H1 (cell line): ENCODE measurements at regions not wholly inside any gene's neighbourhood (a gene's known extent, or its start where the extent isn't known, plus 50 kb on each side); places are given as distances from the start of the nearest gene placed in this dataset.

Experiments used
- ATF3 ChIP-seq: IDR thresholded peaks from 2 replicates; pipeline ENCODE4 v1.6.1; 2011; ENCODE audit warnings: low read depth, mild to moderate bottlenecking, low read length; ENCODE audit not compliant: insufficient read depth
- CBX8 ChIP-seq: fragments of 300-800, 300-1000 bp; sonication (generic); IDR thresholded peaks from 2 replicates; pipeline ENCODE4 v1.7.1; 2016; ENCODE audit warnings: low read depth, low read length, borderline replicate concordance
- CHD1 ChIP-seq: IDR thresholded peaks from 2 replicates; pipeline ENCODE4 v1.6.1; 2012; ENCODE audit warnings: low read depth, low read length, improper control_type of control experiment
- CHD2 ChIP-seq: IDR thresholded peaks from 2 replicates; pipeline ENCODE4 v1.6.1; 2012; ENCODE audit warnings: low read length, improper control_type of control experiment
- CREB1 ChIP-seq: IDR thresholded peaks from 2 replicates; pipeline ENCODE4 v1.6.1; 2012; ENCODE audit warnings: inconsistent platforms
- CTCF ChIP-seq, 3 experiments: IDR thresholded peaks; 1 replicate in 2 of 3; 2 replicates in 1 of 3; pipeline versions ENCODE4 v1.5.1 to v1.6.1; 2011; ENCODE audit warnings: low read length in 3 of 3, mild to moderate bottlenecking in 3 of 3, inconsistent platforms in 2 of 3, low read depth in 1 of 3, moderate library complexity in 1 of 3; ENCODE audit not compliant: insufficient read depth in 1 of 3; ENCODE audit errors: control extremely low read depth in 1 of 3
- EZH2 ChIP-seq: fragments of 200-600 bp; sonication (generic); IDR thresholded peaks from 2 replicates; pipeline ENCODE4 v1.7.1; 2012; ENCODE audit warnings: low read depth, mild to moderate bottlenecking, moderate library complexity, low read length, inconsistent platforms; ENCODE audit not compliant: severe bottlenecking
- POLR2A ChIP-seq, 2 experiments: IDR thresholded peaks; 1 replicate in 1 of 2; 2 replicates in 1 of 2; pipeline ENCODE4 v1.6.1; 2011; ENCODE audit warnings: low read depth in 2 of 2, low read length in 2 of 2, mild to moderate bottlenecking in 2 of 2; ENCODE audit errors: control extremely low read depth in 1 of 2
- RFX5 ChIP-seq: IDR thresholded peaks from 2 replicates; pipeline ENCODE4 v1.6.1; 2011; ENCODE audit warnings: low read depth, low read length, improper control_type of control experiment, borderline replicate concordance
- RNF2 ChIP-seq: fragments of 200-900, 300-1000 bp; sonication (generic); IDR thresholded peaks from 2 replicates; pipeline ENCODE4 v1.7.1; 2016; ENCODE audit warnings: borderline replicate concordance, low read depth, mild to moderate bottlenecking, antibody characterized with exemption, low read length; ENCODE audit not compliant: poor library complexity, severe bottlenecking; ENCODE audit errors: missing control alignments
- SIX5 ChIP-seq: IDR thresholded peaks from 2 replicates; pipeline ENCODE4 v1.6.1; 2011; ENCODE audit warnings: mild to moderate bottlenecking, low read depth, low read length
- SRF ChIP-seq: IDR thresholded peaks from 2 replicates; pipeline ENCODE4 v1.6.1; 2011; ENCODE audit warnings: mild to moderate bottlenecking, low read depth, low read length, moderate library complexity
- TEAD4 ChIP-seq: IDR thresholded peaks from 2 replicates; pipeline ENCODE4 v1.6.1; 2012; ENCODE audit warnings: low read depth, low read length, inconsistent platforms, mixed read lengths
- TF ChIP-seq, protein P1 (sequence below): IDR thresholded peaks from 2 replicates; pipeline ENCODE4 v1.6.1; 2012; ENCODE audit warnings: inconsistent platforms

GRCh38 chr5:104385906-104386305 is 823.3 kb upstream of the NUDT12 start:
- TF ChIP-seq CREB1 (no peak), ATF3 (no peak), RFX5 (no peak), POLR2A (IDR thresholded peaks at IDR 0.05; ENCODE audit: control extremely low read depth in 1 of 2, low read depth in 2 of 2, low read length in 2 of 2) (no peak), CHD2 (no peak), CTCF (IDR thresholded peaks at IDR 0.05; ENCODE audit: control extremely low read depth in 1 of 3, insufficient read depth in 1 of 3, low read depth in 1 of 3, low read length in 3 of 3) (no peak), CHD1 (no peak), EZH2 (no peak), RNF2 (no peak), SIX5 (no peak), SRF (no peak), TEAD4 (no peak), CBX8 (no peak)
- TF ChIP-seq, protein P1, sequence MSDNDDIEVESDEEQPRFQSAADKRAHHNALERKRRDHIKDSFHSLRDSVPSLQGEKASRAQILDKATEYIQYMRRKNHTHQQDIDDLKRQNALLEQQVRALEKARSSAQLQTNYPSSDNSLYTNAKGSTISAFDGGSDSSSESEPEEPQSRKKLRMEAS: no peak
